GM12891 (cell line): ENCODE measurements at regions not wholly inside any gene's neighbourhood (a gene's known extent, or its start where the extent isn't known, plus 50 kb on each side); places are given as distances from the start of the nearest gene placed in this dataset.

Experiments used
- POLR2A ChIP-seq: IDR thresholded peaks from 2 replicates; pipeline ENCODE4 v1.6.1; 2011; ENCODE audit warnings: low read depth, low read length, control low read depth
- SPI1 ChIP-seq: IDR thresholded peaks from 2 replicates; pipeline ENCODE4 v1.6.1; 2011; ENCODE audit warnings: low read depth, low read length, control low read depth

DNA sequence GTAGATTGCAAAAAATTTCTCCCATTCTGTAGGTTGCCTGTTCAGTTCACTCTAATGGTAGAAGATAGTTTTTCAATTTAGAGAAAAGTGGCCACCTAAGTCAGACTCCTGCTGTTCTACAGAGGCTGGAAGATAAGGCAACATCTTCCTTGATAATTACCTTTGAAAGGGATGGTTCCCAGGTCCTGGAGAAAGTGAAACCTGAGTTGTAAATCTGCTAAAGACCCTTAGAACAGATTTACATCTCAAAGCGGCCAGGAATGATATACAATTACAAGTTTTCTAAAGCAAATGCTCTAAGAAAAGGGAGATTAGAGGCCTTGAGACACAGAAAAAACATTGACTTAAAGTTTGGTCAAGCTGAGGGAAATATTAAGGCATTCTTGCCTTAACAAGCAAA is 1350.2 kb upstream of the FAM98A start:
- TF ChIP-seq SPI1, result no peak
- no peak for TF ChIP-seq POLR2A
